SK-N-DZ (cell line): ENCODE measurements at regions not wholly inside any gene's neighbourhood (a gene's known extent, or its start where the extent isn't known, plus 50 kb on each side); places are given as distances from the start of the nearest gene placed in this dataset.
A peak's percentile ranks its signal among the peaks of the same experiment; 100 is the strongest.
"Not testable (repeated sequence)": the region's sequence is repeated elsewhere in the genome, so short reads cannot be mapped to it uniquely, and the experiment has no call there.

Experiments
- DNase-seq: peaks from one replicate; pipeline ENCODE4 v3.0.0-alpha.2; 2015; ENCODE audit warnings: low spot score

DNA sequence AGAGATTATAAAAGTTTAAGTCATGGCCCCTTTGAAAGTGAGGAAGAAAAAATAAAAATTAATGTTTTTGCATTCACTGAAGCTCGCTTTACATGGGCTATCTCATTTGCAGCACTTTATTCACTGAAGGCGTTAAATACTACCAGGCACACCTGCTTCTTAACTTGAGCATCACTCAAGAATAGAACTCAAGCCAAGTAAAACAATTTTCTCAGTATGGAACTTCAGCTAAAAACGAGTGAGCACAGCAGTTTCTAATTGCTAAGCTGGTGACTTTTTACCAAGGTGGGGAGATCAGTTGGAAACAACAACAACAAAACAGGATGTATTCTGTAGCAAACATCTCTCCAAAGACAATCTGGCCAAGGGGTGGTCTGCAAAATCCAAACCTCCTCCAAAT, 405.6 kb downstream of the RAB38 start:
- no peak for DNase-seq

DNA sequence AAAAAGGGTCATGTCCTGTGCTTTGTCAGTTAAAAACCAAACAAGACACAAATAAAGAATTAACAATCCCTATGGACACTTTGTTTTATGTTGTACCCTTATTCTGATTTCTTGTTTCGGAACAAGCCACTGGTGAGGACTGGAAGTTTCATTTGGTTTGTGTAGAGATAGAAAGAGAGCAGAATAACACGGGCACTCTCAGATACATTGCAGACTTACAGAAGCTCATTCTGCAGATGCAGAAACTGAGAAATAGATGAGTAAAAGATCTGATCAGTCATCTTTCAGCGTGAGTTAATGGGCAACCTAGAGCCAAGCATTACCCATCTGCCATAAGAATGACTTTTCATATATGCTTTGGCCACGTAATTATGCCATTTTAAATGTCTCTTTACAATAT, 407.6 kb downstream of the RAB38 start:
- no peak for DNase-seq

DNA sequence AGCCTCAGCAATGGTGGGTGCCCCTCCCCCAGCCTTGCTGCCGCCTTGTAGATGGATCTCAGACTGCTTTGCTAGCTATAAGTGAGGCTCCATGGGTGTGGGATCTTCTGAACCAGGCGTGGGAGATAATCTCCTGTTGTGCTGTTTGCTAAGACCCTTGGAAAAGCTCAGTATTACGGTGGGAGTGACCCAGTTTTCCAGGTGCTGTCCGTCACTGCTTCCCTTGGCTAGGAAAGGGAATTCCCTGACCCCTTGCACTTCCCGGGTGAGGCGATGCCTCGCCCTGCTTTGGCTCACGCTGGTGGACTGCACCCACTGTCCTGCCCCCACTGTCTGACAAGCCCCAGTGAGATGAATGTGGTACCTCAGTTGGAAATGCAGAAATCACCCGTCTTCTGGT, 411.2 kb downstream of the RAB38 start:
- DNase-seq, result not testable (repeated sequence)

DNA sequence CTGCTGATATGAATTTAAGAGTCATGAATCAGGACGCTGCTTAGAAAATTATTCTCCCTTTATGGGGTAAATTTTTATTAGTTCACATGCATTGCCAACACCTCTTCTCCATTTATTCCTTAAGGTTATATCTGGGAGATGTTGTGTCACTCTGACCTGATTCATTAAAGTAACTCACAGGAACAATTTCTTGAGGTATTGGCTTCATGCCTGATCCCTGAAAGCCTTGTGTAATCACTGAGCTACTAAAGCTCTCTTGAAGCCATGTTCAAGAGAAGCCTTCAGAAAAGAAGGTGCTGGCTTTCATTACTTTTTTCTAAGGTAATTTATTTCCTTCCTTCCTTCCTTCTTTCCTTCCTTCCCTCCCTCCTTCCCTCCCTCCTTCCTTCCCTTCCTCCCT, 420.6 kb downstream of the RAB38 start:
- DNase-seq, result no peak

DNA sequence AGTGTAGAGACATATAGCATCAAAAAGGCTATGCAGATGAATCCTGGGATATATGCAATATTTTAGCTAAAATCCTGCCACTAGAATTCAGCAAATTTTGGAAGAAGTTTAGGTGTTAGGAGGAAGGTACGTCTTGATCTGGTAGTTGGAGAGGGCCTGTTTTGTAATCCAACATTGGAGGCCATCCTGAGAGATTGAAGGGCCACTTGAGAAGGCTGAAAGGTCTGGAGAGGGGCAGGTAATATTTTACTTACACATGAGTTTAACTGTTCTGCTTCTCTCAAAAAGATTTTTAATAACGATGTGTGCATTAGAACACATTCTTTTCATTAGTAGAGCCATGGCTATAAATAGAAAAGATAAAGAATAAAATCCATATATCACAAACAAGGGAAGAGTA, 422.1 kb downstream of the RAB38 start:
- no peak for DNase-seq

DNA sequence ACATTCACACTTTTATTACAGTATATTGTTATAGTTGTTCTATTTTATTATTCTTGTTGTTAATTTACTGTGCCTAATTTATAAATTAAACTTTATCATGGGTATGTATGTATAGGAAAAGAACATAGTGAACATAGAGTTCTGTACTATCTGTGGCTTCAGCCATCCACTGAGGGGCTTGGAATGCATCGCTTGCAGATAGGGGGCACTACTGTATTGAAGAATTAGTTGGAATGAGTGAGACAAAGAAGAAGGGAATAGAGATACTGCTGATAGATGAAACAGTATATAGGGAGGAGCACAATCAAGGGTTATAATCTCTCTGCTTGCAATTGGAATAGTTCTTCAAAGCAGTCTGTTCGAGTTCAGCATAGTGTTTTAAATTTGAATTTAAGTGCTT, 432.2 kb downstream of the RAB38 start:
- DNase-seq, result peak; percentile 21

DNA sequence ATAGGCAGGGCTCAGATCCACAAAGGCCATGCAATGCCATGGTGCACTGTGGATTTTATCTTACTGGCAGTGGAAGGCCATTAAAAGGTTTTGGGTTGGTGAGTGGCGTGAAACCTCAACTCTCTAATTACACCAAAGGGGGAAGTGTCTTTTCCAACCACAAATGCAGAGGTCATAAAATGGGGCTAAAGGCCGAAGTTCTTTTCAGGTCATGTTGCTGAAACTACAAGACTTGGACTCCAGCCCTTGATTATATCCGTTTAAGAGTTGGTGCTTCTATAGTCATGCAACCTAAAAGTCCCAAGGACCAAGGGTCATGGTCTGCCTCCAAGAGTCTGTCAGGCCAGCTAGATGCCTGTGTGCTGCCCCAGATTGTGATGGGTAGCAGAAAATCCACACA, 434.3 kb downstream of the RAB38 start:
- no peak for DNase-seq

DNA sequence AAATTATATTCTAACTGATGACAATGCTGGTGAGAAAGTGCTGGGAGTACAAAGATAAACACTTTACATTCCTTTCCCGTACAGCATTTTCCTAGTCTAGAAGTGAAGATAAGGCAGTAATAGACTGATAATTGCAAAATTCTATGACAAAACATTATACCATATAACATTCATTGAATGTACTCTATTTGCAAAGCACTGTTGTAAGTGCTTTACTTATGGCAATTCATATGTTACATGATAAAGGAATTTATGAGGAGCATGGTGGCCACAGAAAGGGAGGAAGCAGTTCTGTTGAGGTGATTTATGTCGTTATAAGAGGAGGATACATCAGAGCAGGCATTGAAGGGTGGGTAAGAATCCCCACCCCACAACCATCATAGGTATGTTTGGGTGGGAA, 434.8 kb downstream of the RAB38 start:
- no peak for DNase-seq

DNA sequence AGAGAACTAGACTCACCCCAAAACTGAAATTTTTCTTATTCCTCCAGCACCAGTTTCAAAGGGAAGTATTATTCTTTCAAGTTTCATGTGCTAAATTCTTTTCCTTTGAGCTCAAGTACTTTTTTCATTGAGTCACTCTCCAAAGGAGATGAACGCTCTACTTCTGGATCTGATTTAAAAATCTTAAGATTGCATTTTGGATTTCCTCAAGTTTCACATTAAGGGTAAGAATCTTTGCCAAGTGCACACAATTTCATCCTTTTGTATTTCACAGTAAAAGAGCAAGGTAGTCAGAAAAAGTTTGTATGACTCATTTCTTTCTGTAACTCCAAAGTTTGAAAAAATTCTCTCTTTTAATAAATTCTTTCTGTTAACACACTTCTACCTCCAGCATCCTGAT, 435.5 kb downstream of the RAB38 start:
- no peak for DNase-seq

DNA sequence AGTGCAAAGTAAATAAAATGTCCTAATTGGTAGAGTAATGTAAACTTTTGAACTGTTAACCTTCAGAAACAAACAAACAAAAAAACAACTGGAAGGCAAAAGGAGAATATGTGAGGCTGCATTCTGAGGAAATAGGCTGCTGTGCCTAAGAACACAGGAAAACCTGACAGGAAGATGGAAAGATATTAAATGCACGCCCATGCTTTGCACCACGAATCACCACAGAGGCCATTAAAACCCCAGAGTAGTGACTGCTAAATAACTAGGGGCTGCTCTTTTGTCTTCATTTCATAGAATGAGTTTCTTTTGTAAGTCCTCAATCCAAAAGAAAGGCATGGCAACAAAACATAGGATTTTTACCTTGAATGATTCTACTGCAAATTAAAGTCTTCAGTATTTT, 436.0 kb downstream of the RAB38 start:
- DNase-seq, result no peak

DNA sequence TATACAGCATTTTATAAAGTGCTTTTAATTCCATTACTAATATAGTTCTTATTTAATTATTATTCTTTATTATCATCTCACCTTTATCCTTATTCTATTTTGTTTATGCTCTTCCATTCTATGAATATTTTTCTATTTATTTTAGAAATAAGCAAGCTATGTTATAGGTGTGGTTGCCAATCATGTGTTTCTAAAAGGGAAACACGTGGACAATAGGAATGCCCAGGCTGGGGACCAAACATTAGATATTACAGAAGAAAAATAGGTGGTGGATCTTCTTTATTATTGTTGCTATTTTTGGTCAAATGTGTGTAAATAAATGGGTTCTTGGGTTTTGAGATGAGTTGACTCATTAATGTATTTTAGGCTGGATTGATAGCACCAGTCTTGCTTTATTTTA, 438.3 kb downstream of the RAB38 start:
- DNase-seq, result no peak

DNA sequence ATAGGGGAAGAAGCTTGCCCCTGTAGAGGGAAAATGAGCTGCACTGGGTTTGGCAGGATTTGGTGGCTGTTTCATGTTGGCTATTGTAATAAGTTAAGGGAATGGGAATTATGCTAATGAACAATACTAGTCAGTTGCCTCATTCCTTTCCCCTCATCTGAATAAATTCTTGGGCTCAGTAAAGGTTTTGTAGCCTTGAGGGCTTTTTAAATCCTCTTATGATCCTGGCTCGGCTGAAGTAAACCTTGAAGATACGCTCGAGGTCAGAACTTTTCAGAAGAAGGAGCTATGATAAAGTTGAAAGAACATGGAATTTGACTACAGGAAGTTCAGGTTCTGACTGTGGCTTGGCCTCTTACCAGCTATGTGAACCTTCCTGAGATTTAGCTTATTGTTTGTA, 448.7 kb downstream of the RAB38 start:
- DNase-seq, result no peak

DNA sequence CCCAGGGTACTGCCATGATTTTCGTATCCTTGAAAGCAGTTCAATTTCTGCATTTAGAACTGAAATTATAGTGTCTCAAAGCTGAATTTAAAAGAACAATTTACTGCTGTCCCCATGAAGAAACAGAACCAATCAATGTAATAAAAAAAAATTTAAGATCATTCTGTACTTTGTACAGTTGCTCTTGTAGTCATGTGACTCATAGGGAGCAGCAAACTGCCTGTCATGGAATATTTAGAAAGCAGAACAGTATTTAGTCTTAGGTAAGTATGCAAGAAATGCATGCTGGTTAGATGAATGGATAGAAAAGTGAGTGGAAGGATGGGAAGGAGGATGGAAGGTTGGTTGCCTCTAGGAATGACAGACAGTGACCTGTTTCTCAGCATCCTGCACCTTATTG, 450.9 kb downstream of the RAB38 start:
- no peak for DNase-seq

DNA sequence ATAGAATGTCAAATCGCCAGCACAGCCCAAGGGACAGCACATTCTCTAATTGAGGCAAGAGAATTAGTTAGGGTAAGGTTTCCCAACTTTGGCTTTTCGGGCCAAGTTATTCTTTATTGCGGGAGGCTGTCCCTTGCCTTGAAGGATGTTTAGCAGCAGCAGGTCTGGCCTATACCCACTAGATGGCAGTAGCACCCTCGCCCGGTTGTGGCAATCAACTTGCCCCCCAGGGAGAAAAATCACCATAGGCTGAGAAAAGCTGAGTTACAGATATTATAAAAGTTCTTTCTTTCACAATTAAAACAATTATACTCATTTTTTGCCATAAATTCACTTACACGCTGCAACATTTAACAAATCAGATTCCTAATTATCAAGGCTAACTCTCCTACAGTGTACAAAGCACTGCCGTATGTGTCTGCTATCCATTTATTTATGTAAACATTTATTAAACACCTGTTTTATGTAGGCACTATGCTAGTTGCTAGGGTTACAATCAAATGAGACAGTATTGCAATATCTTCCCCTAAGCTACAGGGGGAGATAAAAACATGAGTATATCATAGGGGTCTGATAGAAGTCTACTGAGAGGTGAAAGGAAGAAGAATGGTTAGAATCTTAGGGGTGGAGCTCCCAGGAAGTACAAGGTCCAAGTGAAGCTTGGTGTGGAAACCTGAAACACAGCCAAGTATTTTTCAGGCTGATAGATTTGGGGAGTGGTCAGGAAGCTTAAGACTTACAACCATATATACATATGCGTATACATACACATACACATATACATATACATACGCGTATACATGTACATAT, 452.3 kb downstream of the RAB38 start:
- DNase-seq, result peak; percentile 13

DNA sequence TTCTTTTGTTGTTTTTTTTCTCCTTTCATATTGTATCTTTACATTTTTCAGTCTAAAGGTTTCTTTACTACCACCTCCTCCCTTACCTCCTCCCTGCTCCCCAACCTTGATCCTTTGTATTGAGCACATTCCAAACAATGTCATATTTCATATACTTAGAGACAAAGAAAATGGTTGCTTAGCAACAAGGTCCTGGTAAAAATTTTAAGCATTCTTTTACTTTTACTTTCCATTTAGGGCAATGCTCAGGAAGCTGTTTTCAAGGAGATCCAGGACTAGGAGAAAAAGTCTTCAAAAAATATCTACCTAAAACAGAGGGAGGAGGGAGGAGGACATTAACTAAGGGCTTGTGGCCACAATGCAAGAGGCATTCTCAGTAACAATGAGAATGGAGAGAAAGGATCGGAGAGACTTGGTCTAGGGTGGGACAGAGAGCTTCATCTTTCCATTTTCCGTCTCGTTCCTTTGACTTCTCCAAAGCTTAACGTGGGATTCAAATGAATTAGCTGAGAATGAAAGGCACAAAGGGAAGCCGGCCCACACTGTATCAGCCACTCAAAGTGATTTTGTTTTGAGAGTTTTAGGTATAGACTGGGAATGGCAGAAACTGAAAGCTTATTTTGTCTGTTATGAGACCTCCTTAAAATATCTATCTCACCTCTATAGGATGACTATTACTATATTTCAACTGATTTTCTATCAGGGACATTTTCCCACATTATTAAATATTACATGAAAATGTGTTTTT, 455.7 kb downstream of the RAB38 start:
- no peak for DNase-seq

DNA sequence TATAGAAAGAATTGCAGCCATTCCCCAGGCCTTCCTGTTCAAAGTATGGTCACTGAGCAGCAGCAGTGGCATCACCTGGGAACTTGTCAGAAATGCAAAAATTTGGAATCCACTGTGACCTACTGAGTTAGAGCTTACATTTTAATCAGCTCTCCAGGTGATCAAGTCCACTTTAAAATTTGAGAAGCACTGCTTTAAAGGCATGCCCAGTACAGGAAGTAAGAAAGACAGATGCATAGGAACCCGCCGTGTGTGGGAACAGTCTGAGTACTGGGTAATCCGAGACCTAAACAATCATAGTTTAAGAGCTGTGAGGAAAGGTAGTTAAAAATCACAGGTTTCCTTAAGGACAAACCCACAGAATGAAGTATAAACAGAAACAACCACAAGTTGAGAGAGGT, 462.4 kb downstream of the RAB38 start:
- DNase-seq, result no peak

DNA sequence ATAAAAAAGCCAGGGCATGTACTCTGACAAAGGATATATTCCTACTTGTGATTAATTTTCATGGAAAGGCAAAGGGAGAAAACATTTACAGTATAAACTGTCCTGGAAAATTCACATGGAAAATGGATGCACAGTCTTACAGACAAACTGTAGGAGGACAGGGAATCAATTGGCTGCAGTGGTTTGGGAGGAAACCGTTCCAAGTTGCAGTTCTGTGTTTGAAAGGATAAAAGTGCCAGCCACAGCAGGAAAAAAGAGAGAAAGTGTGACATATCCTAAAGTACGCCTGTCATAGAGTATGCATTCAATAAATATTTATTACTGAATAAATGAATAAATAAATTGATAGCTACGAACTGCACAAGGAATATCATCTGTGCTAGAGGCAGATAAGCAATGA, 462.9 kb downstream of the RAB38 start:
- no peak for DNase-seq

DNA sequence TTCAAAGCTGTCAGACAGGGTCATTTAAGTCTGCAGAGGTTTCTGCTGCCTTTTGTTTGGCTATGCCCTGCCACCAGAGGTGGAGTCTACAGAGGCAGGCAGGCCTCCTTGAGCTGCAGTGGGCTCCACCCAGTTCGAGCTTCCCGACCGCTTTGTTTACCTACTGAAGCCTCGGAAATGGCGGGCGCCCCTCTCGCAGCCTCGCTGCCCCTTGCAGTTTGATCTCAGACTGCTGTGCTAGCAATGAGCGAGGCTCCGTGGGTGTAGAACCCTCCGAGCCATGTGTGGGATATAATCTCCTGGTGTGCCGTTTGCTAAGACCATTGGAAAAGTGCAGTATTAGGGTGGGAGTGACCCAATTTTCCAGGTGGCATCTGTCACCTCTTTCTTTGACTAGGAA, 471.7 kb downstream of the RAB38 start:
- DNase-seq, result not testable (repeated sequence)

DNA sequence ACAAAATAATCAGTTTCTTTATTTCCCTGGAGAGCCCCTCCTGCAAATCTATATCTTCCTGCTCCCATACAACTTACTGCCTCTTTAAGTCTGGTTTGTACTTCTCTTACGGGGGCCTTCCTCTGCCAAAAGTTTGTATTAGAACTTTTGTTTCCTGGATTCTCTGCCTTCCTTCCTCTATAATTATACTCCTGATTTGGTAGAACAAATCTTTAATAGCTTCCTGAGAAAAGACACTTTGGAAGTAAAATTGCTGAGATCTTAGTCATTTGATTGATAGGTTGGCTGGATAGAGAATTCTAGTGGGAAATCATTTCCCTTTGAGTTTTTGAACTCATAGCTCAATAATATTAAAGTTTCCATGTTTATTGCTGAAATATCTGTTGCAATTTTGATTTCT, 499.2 kb downstream of the RAB38 start:
- no peak for DNase-seq

DNA sequence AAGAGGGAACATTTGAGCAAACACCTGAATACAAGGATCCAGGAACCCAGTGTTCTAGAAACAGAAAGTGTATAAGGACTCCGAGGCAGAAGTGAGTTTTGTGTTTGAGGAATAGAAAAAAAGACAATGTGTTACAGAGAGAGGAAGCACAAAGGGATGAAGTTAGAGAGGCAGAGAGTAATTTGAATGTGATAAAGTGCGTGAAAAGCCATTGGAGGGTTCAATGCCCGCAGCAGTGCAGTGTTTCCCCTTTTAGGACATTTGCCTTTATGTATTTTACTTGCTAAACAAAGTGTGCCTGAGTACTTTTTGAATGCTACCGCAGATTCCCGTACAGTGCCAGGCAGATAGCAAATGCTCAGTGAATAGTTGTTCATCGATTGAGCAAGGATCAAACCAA, 508.5 kb downstream of the RAB38 start:
- DNase-seq, result no peak

DNA sequence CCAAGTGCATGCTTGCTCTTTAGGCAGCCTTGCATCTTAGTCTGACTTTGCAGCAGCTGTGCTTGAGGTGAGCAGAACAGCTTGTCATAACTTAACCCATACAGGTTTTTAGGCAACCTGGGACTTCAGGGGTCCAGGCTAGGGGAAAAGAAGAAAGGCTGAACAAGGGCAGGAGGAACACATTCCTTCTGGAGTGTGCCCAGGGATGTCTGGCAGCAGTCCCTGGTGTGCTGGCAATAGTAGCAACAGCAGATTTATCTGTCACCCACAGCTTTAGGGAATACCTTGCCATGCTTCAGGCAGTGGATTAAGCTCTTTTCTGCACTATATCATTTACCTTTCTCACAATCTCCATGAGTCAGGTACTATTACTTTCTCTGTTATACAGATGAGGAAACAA, 513.0 kb downstream of the RAB38 start:
- no peak for DNase-seq

DNA sequence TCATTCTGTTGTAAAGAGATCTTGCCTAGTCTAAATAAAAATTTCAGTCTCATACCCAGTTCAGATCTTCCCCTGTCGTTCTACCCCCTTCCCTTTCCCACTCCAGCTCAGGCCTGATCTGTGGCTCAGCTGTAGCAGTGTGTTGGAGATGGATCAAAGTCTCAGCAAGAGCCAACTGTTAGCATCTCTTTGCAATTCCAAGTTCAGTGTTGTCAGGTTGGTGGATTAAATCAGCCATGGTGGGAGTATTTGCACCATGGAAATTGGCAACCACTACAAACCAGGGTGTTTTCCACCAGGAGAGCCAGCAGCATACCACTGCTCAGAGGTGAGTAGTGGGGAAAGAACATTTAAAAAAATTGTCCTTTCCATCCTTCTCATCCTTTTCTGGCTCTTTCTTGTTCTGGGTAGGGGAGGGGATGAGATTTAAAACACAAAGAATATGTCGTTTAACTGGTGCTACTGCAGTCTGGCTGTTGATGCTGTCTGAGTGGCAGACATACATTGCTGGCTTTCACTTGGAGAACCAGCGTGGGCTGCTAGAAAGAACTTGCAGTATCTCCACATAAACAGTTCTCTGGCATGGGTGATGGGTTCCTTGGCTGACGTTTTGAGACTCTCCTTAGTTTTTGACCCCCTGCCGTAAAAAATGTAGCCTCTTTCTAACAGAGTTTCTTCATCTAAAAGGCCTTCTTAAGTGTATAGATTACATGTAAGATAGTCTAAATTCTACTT, 514.1 kb downstream of the RAB38 start:
- DNase-seq, result no peak

DNA sequence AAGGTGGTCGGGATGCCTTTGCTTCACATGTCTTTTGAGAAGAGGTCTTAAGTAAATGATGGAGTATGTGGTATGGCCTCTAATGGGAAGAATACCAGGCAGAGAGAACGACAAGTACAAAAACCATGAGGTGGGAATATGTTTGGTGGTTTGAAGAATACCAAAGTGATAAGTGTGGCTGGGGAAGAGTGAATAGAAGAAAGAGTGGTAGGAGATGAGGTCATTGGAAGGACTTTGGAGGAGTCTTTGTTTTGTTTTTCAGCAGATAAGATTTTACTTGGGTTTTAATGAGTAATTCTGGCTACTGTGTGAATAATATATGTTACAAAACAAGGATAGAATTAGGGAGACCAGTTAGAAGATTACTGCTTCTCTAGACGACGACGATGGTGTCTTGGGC, 515.4 kb downstream of the RAB38 start:
- DNase-seq, result no peak
